ENCODE measurements at regions not wholly inside any gene's neighbourhood (a gene's known extent, or its start where the extent isn't known, plus 50 kb on each side); places are given as distances from the start of the nearest gene placed in this dataset.

DNA sequence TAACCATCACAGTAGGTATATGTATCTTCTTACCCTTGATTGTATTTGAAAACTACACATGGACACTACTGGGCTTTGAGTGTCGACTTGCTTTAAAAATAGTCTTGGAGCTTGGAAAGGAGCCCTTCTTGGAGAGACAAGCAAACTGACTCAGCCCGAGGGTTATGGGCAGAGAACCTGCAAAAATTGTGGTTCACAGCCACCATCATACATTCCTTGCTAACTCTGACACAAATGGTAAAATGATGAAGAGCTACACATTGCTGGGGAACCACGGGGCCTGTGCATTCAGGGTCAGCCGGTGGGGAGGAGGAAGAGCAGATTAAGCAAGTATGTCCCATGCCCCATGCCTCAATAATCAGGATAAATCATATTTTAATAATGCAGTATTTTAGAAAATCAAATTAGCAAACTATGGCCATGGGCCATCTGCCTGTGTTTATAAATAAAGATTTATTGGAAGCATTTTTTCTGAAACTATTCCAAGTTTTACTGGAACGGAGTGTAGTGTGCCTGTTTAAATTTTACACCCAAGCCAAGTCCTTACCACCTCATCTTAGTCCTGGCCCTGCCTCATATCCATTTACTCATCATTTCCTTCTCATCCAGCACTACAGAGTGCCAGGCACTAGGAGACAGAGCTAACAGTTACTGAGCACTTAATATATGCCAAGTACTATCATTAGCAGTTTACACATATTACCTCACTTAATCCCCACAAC is 195.7 kb downstream of the PALM2AKAP2 start:
- in situ Hi-C loops (cut with HindIII; ENCODE audit: extremely low pct_ligation_motif_present, low pct_unique_long_range_greater_than_20kb) (no loop called here), intact Hi-C loops (cut with micrococcal nuclease; ENCODE audit: unreplicated experiment) (no loop called here)
- Histone ChIP-seq H3K4me1 (ENCODE audit: insufficient read depth, low read length) (no peaks in the 10 kb centered on the region), H4K20me1 (ENCODE audit: insufficient read depth, low read length) (no peaks in the 10 kb centered on the region), H3K79me2 (ENCODE audit: insufficient read depth, low read length) (no peaks in the 10 kb centered on the region), H2AFZ (ENCODE audit: low read length) (no peak overlapping the region), H3K4me2 (ENCODE audit: low read depth, low read length) (no peak overlapping the region), H3K36me3 (replicated peaks in 1 of 2; ENCODE audit: control insufficient read depth in 1 of 2, insufficient read depth in 2 of 2, low read length in 2 of 2) (no peaks in the 10 kb centered on the region), H3K27me3 (ENCODE audit: control insufficient read depth in 1 of 2, insufficient read depth in 2 of 2, low read length in 2 of 2) (no peaks in the 10 kb centered on the region), H3K9me3 (ENCODE audit: low read length) (no peaks in the 10 kb centered on the region), H3K9ac (ENCODE audit: insufficient read depth, low read depth, low read length) (no peak overlapping the region), H3K4me3 (replicated peaks in 1 of 3; ENCODE audit: insufficient read depth in 1 of 3, low read depth in 2 of 3, low read length in 3 of 3) (no peak overlapping the region), H3K27ac (ENCODE audit: extremely low read length, insufficient read depth, low read length) (no peak overlapping the region)
- FAIRE-seq (no peak), ATAC-seq (no peak), DNase-seq (ENCODE audit: low spot score) (no peak)
- WGBS (ENCODE audit: low lambda C conversion rate) = 58% methylated on average over 5 of the region's 5 CpGs
- ChIA-PET POLR2A (no interaction called here), CTCF (ENCODE audit: low intra/inter-chr PET ratio, low total read pairs) (no interaction called here)
- BruUV-seq (replicated peaks) = no TSS peak
- TF ChIP-seq ZNF660 (CRISPR knock-in tag; IDR thresholded peaks at IDR 0.05; ENCODE audit: borderline replicate concordance, low read depth) (no peak), CC2D1A (CRISPR knock-in tag; IDR thresholded peaks at IDR 0.05) (no peak), MTA3 (CRISPR knock-in tag; IDR thresholded peaks at IDR 0.05) (no peak), EZH2 (conservative IDR thresholded peaks at IDR 0.05; ENCODE audit: low read depth, low read length) (no peak), TARDBP (CRISPR knock-in tag; IDR thresholded peaks at IDR 0.05) (no peak), KDM3A (CRISPR knock-in tag; IDR thresholded peaks at IDR 0.05; ENCODE audit: low read depth) (no peak), CENPX (CRISPR knock-in tag; IDR thresholded peaks at IDR 0.05) (no peak), RBFOX2 (IDR thresholded peaks at IDR 0.05; ENCODE audit: low read depth, low read length) (no peak), MYNN (CRISPR knock-in tag; IDR thresholded peaks at IDR 0.05; ENCODE audit: low read depth) (no peak), MZF1 (CRISPR knock-in tag; IDR thresholded peaks at IDR 0.05; ENCODE audit: borderline replicate concordance) (no peak), GABPB1 (CRISPR knock-in tag; IDR thresholded peaks at IDR 0.05) (no peak), MLLT10 (CRISPR knock-in tag; IDR thresholded peaks at IDR 0.05) (no peak), SOX6 (IDR thresholded peaks at IDR 0.05) (no peak), SOX6 (CRISPR knock-in tag; IDR thresholded peaks at IDR 0.05) (no peak), ZNF253 (CRISPR knock-in tag; IDR thresholded peaks at IDR 0.05; ENCODE audit: borderline replicate concordance) (no peak)
- TF ChIP-seq, protein P1, sequence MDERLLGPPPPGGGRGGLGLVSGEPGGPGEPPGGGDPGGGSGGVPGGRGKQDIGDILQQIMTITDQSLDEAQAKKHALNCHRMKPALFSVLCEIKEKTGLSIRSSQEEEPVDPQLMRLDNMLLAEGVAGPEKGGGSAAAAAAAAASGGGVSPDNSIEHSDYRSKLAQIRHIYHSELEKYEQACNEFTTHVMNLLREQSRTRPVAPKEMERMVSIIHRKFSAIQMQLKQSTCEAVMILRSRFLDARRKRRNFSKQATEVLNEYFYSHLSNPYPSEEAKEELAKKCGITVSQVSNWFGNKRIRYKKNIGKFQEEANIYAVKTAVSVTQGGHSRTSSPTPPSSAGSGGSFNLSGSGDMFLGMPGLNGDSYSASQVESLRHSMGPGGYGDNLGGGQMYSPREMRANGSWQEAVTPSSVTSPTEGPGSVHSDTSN (CRISPR knock-in tag; IDR thresholded peaks at IDR 0.05) = no peak
- TF ChIP-seq, protein P2, sequence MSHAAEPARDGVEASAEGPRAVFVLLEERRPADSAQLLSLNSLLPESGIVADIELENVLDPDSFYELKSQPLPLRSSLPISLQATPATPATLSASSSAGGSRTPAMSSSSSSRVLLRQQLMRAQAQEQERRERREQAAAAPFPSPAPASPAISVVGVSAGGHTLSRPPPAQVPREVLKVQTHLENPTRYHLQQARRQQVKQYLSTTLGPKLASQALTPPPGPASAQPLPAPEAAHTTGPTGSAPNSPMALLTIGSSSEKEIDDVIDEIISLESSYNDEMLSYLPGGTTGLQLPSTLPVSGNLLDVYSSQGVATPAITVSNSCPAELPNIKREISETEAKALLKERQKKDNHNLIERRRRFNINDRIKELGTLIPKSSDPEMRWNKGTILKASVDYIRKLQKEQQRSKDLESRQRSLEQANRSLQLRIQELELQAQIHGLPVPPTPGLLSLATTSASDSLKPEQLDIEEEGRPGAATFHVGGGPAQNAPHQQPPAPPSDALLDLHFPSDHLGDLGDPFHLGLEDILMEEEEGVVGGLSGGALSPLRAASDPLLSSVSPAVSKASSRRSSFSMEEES (CRISPR knock-in tag; IDR thresholded peaks at IDR 0.05) = no peak
- TF ChIP-seq, protein P3, sequence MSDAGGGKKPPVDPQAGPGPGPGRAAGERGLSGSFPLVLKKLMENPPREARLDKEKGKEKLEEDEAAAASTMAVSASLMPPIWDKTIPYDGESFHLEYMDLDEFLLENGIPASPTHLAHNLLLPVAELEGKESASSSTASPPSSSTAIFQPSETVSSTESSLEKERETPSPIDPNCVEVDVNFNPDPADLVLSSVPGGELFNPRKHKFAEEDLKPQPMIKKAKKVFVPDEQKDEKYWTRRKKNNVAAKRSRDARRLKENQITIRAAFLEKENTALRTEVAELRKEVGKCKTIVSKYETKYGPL (CRISPR knock-in tag; IDR thresholded peaks at IDR 0.05) = no peak
- TF ChIP-seq, protein P4, sequence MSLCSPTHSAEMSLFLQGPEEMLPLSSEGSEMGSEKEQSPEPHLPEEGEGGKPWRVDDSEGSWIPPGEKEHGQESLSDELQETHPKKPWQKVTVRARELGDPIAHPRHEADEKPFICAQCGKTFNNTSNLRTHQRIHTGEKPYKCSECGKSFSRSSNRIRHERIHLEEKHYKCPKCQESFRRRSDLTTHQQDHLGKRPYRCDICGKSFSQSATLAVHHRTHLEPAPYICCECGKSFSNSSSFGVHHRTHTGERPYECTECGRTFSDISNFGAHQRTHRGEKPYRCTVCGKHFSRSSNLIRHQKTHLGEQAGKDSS (CRISPR knock-in tag; IDR thresholded peaks at IDR 0.05; ENCODE audit: borderline replicate concordance, low read depth) = no peak
